ENCODE measurements at regions not wholly inside any gene's neighbourhood (a gene's known extent, or its start where the extent isn't known, plus 50 kb on each side); places are given as distances from the start of the nearest gene placed in this dataset.

GRCh38 chr12:127191129-127191528 is 1075.8 kb upstream of the TMEM132C start:
- no peak for DNase-seq (ENCODE audit: low spot score)

GRCh38 chr12:127192391-127192790 is 1074.6 kb upstream of the TMEM132C start:
- no peak for DNase-seq (ENCODE audit: low spot score)

- DNase-seq (ENCODE audit: low spot score): no peak
These were observed 1073.6 kb upstream of the TMEM132C start for GRCh38 chr12:127193341-127193740.

- DNase-seq (ENCODE audit: low spot score): no peak
These were observed 1072.8 kb upstream of the TMEM132C start for GRCh38 chr12:127194176-127194575.

GRCh38 chr12:127205781-127206555 is 1061.0 kb upstream of the TMEM132C start:
- no peak for DNase-seq (ENCODE audit: low spot score)

GRCh38 chr12:127209318-127209717 is 1057.7 kb upstream of the TMEM132C start:
- no peak for DNase-seq (ENCODE audit: low spot score)

GRCh38 chr12:127214186-127214585 is 1052.8 kb upstream of the TMEM132C start:
- DNase-seq (ENCODE audit: low spot score): no peak

- DNase-seq (ENCODE audit: low spot score): no peak
These were observed 1044.0 kb upstream of the TMEM132C start for GRCh38 chr12:127223011-127223410.

GRCh38 chr12:127223731-127224130 is 1043.2 kb upstream of the TMEM132C start:
- no peak for DNase-seq (ENCODE audit: low spot score)

GRCh38 chr12:127230843-127231260 is 1036.1 kb upstream of the TMEM132C start:
- DNase-seq (ENCODE audit: low spot score): no peak

GRCh38 chr12:127231371-127231770 is 1035.6 kb upstream of the TMEM132C start:
- DNase-seq (ENCODE audit: low spot score): no peak

GRCh38 chr12:127233016-127233415 is 1034.0 kb upstream of the TMEM132C start:
- DNase-seq (ENCODE audit: low spot score): no peak

GRCh38 chr12:127235761-127236160 is 1031.2 kb upstream of the TMEM132C start:
- no peak for DNase-seq (ENCODE audit: low spot score)

GRCh38 chr12:127236491-127236890 is 1030.5 kb upstream of the TMEM132C start:
- no peak for DNase-seq (ENCODE audit: low spot score)

GRCh38 chr12:127237151-127237550 is 1029.8 kb upstream of the TMEM132C start:
- DNase-seq (ENCODE audit: low spot score): no peak

GRCh38 chr12:127238107-127238506 is 1028.9 kb upstream of the TMEM132C start:
- DNase-seq (ENCODE audit: low spot score): no peak

- DNase-seq (ENCODE audit: low spot score): no peak
These were observed 1027.2 kb upstream of the TMEM132C start for GRCh38 chr12:127239781-127240180.

- DNase-seq (ENCODE audit: low spot score): no peak
These were observed 1026.6 kb upstream of the TMEM132C start for GRCh38 chr12:127240249-127240929.

- DNase-seq (ENCODE audit: low spot score): no peak
These were observed 1025.7 kb upstream of the TMEM132C start for GRCh38 chr12:127241072-127241817.

- no peak for DNase-seq (ENCODE audit: low spot score)
These were observed 1022.0 kb upstream of the TMEM132C start for GRCh38 chr12:127245009-127245408.

- DNase-seq (ENCODE audit: low spot score): no peak
These were observed 1021.5 kb upstream of the TMEM132C start for GRCh38 chr12:127245437-127245836.

GRCh38 chr12:127247937-127248336 is 1019.0 kb upstream of the TMEM132C start:
- no peak for DNase-seq (ENCODE audit: low spot score)
